HG03432 (cell line): ENCODE measurements at regions not wholly inside any gene's neighbourhood (a gene's known extent, or its start where the extent isn't known, plus 50 kb on each side); places are given as distances from the start of the nearest gene placed in this dataset.
"Not testable (repeated sequence)": the region's sequence is repeated elsewhere in the genome, so short reads cannot be mapped to it uniquely, and the experiment has no call there.

ENCODE experiments used
- ATAC-seq: cut with Tn5 transposase; IDR thresholded peaks from one replicate; pipeline ENCODE4 v1.9.1; 2021; ENCODE audit warnings: mild to moderate bottlenecking, moderate library complexity; ENCODE audit not compliant: unreplicated experiment

- no peak for ATAC-seq
These were observed 568.0 kb downstream of the PTPRU start for GRCh38 chr1:29804181-29804899.

- no peak for ATAC-seq
These were observed 567.2 kb downstream of the PTPRU start for GRCh38 chr1:29803486-29803885.

- ATAC-seq, result no peak
These were observed 566.1 kb downstream of the PTPRU start for GRCh38 chr1:29802181-29803068.

- ATAC-seq, result no peak
These were observed 565.2 kb downstream of the PTPRU start for GRCh38 chr1:29801561-29801973.

DNA sequence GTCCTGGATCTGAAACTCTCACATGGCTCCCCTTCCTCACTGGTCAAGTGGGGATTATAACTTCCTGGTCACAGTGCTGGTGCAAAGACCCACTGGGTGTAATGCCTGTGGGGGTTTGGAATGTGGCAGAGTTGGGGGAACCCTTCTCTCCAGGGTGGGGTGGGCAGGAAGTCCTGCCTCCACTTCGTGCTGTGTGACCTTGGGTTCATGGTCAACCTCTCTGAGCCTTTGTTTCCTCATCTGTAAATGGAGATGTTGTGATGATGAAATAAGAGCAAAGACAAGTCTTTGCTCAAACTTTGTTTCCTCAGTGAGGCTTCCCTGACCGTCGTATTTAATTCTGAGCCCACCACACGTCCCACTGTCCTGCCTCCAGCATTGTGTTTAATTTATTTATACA lies 564.7 kb downstream of the PTPRU start:
- no peak for ATAC-seq

GRCh38 chr1:29800522-29800956 lies 564.2 kb downstream of the PTPRU start:
- ATAC-seq, result no peak

DNA sequence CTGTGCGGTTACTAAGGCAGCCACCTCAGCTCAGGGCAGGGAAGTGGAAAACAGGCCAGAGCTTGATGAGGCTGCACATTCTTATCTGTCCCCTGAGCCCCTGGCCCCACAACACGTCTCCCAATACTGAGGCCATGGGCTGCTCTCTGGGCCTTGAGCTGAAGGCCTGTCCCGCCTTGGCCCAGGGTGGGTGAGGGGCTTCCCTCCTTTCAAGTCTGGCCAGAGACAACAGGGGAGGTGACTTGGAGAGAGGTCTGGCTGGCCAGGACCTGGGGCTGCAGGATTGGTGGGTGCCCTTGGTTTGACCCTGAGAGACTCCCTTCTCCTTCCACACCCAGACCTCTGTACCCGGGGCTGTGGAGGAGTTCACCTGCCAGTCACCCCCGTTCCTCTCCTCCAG lies 563.8 kb downstream of the PTPRU start:
- no peak for ATAC-seq

GRCh38 chr1:29798699-29799566 lies 562.6 kb downstream of the PTPRU start:
- no peak for ATAC-seq

DNA sequence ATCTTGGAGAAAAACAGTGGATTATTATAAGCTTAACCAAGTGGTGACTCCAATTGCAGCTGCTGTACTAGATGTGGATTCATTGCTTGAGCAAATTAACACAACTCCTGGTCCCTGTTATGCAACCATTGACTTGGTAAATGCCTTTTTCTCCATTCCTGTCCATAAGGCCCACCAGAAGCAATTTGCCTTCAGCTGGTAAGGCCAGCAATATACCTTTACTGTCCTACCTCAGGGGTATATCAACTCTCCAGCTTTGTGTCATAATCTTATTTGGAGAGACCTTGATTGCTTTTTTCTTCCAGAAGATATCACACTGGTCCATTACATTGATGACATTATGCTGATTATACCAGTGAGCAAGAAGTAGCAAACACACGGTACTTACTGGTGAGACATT lies 560.8 kb downstream of the PTPRU start:
- not testable (repeated sequence) for ATAC-seq

- ATAC-seq, result not testable (repeated sequence)
These were observed 559.6 kb downstream of the PTPRU start for GRCh38 chr1:29795965-29796364.

- ATAC-seq, result no peak
These were observed 557.5 kb downstream of the PTPRU start for GRCh38 chr1:29793653-29794348.

DNA sequence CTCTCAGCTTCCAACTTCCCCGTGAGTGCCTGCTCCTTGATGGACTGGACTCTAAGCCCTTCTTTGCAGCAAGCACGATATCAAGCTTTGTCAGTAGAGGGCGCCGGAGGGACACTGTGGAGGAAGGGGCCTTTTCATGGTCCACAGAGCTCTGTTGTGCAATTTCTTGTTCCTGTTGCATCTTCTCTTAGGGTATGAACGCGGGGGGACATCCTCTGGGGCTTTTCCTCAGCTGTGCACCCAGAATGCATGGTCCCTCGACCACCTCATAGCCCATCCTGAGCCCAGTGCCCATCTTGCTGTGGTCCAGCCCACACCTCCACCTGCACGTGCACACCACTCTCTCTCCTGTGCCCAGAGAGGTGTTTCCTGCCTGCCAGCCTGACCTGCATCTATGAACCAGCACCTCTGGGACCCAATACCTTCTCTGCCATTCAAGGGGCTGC lies 556.8 kb downstream of the PTPRU start:
- no peak for ATAC-seq

DNA sequence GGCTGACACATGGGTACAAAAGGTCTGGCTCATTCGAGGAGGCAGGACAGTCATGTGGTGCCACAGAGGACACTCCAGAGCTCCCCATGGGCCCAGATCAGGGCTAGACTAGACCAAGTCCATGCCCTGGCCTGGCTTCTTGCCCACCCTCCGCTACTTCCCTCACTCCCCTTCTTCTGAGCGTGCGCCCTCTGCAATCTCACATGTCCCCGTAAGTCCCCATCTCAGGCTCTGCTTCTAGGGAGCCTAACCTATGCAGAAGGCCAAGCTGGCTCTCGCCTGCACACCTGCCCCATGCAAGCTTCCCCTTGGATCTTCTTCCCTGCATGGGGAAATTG lies 553.6 kb downstream of the PTPRU start:
- ATAC-seq, result no peak

- ATAC-seq, result no peak
These were observed 553.0 kb downstream of the PTPRU start for GRCh38 chr1:29789221-29789909.

GRCh38 chr1:29786791-29787732 lies 550.7 kb downstream of the PTPRU start:
- no peak for ATAC-seq

GRCh38 chr1:29786195-29786594 lies 549.9 kb downstream of the PTPRU start:
- ATAC-seq, result no peak

GRCh38 chr1:29785554-29785953 lies 549.2 kb downstream of the PTPRU start:
- no peak for ATAC-seq

DNA sequence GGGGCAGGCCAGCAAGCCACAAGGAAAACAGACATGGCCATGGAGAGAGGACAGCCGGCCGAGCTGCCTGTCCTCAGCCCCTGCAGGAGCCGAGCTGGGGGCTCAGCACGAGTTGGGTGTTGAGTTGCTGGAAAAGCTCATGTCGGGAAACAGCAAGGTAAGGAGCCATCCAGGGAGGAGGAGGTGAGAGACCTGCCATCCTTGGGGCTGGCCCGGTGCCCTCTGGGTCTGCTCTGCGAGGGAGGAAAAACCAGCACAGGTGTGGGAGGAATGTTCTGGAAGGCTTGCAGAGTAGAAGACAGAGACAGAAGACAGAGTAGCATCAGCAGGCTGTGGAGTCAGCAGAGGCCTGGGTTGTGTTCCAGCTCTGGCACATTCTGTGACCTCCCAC lies 548.8 kb downstream of the PTPRU start:
- no peak for ATAC-seq
